ENCODE measurements at regions not wholly inside any gene's neighbourhood (a gene's known extent, or its start where the extent isn't known, plus 50 kb on each side); places are given as distances from the start of the nearest gene placed in this dataset.

DNA sequence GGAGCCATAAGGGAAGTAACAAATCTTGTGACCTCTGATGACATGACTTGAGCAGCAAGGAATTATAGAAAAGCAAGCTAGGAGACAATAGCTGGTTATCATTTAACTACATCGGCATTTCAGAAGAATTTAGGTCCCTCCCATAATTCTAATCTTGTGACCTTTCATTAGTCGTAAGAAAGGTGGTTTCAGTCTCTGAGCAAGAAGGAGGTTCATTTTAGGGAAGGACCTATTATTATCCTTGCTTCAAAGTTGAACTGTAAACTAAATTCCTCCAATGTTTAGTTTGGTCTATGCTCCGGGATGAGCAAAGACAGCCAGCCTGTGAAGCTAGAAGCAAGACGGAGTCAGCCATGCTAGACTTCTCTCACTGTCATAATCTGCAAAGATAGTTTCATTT, 159.6 kb downstream of the SLC16A9 start:
- DNase-seq: no peak

DNA sequence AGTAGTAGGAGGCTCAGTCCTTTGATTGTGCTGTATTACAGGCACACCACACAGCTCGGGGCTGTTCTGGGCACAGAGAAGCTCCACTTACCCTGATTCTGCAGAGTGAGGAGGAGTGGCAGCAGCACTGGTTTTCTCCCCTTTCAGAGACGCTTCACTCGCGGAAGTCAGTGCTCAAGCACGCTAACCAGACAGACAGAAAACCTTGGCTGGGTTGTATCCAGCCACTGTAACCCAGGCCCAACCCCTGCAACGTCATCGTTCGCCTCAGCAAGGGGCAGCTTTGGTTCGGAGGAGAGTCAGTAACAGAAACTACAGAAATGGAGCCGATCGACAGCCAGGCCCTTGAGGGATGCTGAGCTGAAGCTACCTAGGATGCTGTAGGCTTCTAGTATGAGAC, 171.0 kb downstream of the SLC16A9 start:
- no peak for DNase-seq

DNA sequence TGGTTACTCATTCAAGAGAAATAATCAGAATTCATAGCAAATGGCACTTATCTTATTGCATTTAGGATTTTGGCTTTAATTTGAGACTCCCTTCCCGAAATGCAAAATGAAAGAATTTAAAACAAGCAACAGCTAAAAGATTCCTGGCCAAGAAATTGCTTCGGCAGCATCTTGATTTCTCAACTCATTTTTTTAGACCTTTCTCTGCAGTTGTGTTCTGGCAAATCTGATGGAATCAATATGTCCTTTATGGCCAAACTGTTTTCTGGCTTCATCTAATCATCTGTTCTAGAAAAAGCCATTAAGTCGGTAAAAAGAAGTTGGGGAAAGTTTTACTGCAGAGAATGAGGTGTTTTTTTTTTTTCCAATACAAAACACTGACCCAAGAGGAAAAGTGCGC, 172.1 kb downstream of the SLC16A9 start:
- no peak for DNase-seq

DNA sequence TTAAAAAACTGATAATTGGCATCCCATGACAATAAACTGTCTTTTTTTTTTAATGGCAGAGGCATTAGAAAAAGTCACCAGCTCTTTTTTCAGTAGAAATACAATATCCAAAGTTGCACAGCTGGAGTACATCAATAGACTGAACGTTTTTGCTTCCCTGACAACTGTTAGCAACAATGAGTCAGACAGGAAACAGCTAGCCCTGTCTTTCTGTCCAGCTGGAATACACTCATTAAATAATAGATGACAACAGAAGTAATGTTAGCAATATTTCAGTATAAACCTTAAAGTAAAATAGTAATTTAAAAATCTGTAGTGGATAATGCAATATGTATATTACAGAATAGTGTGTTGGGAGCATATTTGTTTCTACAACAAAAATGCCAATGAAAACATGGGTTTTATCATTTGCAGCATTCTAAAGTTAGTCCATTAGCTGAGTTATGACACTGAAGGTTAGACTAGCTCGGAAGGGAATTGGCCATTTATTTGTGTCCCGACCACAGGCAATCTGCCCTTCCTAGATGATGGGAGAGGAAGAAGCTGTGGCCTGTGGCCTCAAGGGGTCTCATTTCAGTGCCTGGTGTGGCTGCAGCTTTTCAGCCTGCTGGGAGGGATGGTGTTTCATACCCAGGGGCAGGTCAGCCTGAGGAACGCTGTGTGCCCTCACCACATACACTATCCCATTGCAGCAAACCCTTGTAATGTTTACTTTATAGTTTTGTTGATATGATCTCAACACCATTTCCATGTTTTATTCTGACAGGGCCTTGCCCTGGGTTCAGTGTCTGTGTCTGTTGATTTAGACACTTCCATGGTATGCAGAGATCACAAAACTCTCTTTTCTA, 173.3 kb downstream of the SLC16A9 start:
- no peak for DNase-seq

DNA sequence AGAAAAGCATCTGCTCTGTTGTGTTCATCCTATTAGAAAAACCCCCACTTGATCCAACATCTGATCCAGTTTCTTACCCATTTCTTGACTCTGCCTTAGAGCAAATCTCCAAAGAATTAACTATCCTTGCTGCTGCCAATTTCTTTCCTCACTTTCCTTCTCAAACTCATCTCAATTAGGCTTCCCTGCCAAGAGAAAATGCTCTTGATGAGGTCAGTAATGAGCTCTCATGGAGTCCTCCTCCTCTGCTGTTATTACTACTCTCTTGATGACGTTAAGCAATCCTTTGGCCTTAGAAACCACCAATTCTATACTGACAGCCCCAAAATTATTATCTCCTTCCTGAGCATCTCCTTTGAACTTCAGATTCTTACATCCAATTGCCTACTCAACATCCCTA, 162.0 kb upstream of the FAM13C start:
- DNase-seq: no peak

DNA sequence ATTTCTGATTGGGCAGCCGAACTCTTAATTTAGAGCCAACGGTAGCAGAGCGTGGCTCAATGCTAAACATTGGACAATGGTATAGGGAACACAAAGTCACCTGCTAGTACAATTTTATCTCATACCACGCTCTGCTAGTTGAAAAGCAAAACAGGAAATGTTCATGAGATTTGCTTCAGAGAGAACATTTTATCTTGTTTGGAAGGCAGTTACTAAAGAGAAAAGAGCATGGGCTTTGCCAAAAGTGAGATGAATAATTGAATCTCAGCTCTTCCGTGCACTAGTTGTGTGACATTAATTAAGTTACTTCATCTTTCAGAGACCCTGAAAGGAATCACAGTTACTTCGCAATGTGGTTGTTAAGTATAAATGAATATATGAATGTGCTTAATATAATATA, 161.5 kb upstream of the FAM13C start:
- no peak for DNase-seq

DNA sequence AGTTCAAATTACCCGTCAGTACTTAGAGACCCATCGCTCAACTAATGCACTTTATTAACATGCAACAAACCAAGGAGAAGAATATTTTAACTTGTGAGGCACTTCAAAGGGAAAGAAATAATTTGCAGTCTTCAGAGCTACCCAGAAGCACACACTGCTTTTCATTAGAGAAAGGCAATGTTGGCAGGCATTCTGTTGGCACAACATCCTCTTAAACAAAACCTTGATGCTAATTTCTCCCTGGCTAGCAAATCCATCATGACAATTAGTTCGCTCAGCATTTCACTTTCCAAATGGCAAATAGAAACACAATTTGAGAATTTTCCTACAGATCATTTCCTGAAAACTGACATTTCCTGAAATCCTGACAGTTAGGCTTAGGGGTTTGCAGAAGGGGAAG, 155.6 kb upstream of the FAM13C start:
- DNase-seq: no peak

DNA sequence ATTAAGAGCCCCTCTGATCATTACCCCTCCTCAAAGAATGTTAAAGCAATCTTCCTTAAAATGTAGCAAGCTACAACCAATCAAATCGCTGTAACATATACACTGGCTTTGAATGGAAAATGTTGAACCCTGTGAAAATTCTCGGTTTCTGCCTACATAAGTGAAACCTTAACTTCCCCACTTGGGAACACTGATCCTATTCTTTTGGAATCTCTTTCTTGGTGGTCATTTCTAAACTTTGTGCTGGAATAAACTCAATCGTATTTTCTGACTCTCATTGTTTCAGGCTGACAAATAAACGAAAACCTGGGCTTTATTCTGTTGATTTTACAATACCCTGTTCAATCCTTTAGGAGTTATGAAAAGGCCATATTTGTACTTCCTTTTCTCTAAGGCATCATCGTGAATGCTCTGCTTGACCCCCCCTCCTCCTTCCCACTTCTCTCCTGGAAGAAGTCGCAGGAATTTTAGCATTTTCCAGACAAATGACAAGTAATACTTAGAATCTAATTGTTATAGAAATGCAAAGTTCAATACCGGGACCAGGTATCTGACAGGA, 155.1 kb upstream of the FAM13C start:
- DNase-seq: no peak

DNA sequence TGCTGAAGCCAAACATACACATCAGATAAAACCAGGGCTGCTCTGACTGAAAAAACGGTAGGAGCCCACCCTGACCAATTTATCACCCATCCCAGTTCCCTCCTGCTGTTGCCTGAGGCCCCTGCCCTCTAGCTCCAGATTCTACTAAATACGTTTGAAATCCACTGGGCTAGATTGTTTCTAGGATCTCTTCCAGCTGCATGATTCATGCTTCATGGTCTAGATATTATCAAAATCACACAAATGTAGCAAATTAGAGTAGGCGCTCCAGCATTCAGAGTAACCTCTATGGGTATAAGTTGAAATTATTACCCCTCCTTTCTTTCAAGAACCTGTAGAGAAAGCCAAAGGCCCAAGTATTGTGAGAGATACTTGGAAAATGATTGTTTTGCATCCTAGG, 151.2 kb upstream of the FAM13C start:
- DNase-seq: no peak

DNA sequence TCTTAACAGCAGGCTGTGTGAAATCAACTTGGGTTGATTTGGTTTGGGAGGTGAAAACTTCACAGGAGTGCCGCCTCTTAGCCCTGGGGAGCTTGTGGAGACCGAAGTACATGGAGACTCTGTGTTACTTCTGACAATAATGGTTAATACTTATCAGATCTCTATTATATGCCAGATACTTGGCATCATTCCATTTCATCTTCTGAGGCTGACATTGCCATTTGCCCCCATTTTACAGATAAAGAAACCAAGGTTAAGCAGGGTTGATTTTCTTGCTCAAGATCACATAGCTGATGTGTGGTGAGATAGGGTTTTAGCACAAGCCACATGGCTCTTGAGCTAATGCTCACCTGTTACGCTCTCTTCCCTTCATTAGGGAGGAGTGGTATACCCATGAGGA, 150.6 kb upstream of the FAM13C start:
- no peak for DNase-seq

DNA sequence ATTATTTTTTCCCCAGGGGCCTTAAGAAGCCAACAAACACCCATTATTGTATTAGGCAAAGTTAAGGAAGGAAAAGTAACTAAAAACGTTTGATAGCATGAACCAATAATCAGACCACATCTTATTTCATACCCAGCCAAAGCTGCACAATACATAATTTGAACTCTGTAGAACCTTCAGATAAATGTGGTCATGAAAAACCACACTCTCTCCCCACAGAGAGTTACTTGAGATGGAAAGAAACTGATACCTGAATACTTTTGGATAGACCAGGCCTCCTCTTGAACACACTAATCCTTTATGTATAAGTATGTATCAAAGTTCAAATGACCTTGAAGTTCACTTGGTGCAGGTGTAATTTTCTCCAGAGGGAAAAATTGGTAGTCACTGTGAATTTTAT, 146.6 kb upstream of the FAM13C start:
- no peak for DNase-seq

DNA sequence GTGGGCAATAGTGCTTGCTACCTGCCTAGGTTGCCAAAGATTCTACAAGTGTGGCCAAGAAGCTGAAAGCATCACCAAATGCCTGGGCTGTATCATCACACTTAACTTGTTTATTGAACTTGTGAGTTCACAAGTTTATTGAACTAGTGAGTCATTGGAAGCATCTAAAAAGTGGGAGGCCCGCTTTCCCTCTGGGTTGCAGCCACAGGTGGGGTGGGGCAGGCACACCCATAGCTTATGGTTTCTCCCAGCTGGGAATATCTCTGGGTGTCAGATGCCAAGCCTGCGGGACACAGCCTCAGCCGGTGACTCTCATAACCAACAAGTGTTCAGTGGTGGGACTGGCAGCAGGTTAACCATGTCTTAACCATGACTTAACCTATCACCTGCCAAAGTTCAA, 145.9 kb upstream of the FAM13C start:
- no peak for DNase-seq

DNA sequence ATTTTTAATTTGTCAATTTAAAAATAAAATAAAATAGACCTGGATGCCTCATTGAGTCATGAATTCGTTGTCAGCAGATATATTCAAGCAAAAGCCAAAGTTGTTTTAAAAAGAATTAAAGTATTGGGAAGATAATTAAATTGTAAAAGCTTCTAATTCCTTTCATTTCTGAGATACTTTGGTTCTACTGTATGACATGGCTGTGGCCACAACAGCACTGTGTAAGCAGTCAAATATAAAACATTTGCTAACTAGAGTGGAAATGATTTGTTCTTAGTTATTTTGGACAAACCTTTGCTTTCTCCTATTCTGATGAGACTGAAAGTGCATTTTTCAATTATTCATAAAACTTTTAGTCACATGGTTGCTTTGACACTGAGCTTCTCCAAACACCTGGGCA, 143.6 kb upstream of the FAM13C start:
- DNase-seq: no peak

DNA sequence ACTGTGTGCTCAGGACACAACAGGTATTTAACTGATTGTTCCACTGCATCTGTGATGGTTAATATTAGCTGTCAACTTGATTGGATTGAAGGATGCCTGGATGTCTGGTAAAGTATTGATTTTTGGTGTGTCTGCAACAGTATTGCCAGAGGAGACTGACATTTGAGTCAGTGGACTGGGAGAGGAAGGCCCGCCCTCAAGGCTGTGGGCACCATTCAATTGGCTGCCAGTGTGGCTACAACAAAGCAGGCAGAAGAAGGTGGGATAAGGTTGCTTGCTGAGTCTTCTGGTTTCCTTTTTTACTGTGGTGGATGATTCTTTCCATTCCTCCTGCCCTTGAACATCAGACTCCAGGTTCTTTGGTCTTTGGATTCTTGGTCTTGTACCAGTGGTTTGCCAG, 137.1 kb upstream of the FAM13C start:
- no peak for DNase-seq

DNA sequence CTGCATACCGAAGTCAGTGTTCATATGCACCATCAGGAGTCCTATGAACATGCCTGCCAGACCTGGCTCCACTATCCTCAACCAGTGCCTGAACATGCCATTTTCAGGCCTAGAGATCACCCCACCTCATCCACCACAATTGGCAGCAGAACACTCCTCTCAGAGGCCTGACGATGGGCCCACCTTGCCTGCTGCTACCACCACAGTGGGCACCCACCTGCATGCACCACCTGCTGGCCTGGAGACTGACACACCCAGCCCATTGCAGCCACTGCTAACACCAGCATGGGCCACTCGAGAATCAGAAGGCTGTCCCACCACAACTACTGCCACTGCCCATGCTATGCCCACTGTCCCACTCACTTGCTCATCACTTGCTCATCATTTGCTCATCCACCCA, 130.7 kb upstream of the FAM13C start:
- DNase-seq: no peak

DNA sequence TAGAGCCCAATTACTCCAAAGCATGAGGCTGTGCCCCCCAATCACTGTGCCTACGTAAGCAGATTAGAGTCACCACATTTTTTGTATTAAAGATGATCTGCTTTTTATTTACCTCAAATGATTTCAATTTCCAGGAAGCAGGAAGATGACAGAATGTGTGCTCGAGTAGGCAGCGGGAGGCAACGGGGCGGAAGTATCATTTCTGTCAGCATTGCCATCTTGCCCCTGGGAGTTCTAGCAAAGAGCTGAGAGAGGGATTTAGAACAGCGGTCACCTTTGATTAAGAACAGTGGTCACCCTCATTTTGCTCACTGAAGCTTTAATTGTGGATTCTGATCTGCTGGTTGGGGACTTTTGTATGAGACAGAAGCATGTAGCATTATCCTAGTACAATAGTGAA, 117.1 kb upstream of the FAM13C start:
- DNase-seq: no peak

DNA sequence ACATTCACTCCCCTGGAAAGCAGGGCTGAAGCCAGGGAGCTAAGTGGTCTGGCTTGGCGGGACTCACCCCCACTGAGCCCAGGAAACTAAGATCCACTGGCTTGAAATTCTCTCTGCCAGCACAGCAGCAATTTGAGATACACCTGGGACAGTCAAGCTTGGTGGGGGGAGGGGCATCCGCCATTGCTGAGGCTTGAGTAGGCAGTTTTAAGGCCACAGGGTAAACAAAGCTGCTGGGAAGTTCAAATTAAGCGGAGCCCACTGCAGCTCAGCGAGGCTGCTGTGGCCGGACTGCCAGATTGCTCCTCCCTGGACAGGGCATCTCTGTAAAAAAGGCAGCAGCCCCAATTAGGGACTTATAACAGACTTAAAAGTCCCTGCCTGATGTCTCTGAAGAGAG, 108.2 kb upstream of the FAM13C start:
- DNase-seq: no peak

DNA sequence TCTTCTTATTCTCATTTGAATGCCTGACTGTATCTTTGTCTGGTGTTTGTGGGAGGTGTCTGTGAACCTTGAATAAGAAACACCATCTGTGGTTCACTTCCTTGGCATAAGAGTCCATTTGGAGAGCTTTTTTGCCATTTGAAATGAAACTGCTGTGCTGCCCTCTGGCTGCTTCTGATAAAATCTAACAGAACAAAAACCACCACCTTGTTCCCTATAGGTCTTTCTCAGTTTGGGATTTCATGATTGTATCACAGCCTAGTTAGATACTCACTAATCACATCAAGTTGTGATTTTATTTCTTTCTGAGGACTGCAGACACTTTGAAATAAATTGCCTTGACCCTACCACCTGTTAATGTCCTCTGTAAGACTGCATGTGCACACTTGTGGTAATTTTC, 102.7 kb upstream of the FAM13C start:
- DNase-seq: no peak

DNA sequence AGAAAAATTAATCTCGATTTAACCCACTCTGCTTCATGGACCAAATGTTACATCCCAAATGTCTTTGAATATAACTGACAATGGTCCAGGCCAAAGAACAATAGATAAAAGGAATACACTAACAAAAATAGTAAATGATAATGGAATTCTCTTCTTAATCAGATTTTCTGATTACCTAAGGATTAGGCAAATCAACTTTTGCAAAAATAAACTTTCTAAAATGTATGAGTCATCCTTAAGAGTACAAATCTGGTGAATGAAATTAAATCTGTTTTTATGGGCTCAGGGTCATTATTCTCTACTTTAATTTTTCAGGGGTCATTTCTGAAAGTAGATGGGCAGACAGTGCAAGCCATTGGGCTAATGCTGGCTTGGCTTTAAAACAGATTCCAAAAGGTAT, 102.1 kb upstream of the FAM13C start:
- no peak for DNase-seq

DNA sequence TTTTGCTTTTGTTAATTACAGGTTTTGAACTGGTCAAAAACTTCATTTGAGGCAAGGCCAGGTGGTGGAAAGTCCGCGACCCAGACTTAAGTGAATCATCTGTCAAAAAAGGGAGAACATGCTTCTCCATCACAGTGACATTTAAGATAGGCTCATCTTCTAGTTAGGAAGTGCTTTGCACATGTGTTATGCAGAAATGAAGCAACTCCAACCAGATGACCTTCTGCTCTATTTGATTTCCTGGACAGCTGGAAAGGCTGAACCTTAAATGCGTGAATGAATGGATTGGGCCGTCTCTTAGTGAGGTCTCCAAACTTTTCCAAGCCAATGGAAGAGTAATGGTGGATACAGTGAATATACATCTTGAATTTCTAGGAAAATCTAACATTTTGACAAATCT, 101.6 kb upstream of the FAM13C start:
- no peak for DNase-seq

DNA sequence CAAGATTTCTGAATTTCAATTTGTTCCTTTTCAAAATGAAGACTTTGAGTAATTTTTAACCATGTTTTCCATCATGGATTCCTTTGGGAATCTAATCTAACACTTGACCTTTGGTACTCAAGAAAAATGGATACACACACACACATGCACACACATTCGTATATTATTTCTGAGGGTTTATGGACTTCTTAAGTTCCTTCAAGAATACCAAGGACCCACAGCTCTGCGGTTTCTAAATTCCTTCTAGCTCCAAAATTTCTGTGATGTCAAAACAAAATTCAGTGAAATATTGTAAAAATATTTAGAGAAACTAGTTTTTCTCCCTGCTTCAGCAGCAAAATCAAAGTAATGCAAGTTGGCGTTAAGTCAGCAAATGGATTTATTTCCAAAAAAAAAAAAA, 98.3 kb upstream of the FAM13C start:
- no peak for DNase-seq

DNA sequence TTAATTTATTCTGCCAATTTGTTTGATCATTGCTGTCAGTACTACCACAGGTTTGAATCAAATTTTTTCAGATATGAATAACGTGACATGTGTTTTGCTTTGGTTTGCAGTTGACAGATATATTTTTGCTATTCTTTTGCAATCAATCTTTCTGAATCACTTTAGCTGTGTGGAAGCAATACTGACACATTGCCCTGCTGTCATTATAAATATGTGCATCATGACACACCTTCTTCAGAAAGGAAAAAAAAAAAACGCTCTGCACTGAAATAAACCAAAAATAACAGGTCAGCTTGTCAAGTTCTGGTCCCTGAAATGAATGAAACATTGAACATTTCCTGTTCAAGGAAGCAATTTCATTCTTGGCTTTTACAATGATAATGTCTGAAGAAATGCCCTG, 93.8 kb upstream of the FAM13C start:
- no peak for DNase-seq

DNA sequence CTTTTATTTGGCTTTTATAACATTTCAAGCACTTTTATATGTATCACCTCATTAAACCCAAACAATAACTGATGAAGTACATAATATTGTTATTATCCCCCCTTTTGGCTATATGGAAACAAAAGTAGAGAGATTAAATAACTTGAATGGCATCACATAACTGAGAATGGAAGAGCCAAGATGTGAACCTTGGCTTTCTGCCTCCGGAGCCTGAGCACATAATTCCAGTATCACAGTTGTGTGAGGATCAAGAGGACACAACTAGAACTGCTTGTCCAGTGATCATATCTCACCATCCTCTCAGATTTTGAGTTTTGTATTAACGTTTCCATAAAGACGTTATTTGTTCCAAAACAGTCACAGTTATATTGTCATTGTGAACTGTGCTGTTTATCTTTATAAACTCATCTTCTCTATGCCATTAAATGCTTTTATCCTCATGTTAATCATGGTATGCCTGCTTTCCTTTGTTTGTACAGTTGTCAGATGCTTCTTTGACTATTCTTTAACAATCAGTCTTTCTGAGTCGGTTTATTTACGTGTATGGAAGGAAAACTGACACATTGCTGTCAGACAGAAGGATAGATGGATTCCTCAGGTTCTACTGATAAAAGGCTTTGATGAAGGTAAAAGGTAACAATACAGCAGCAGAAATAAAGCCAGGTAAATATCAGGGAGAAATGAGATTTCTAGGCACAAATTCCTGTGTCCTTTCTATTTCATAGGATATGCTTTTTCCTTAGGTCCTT, 92.0 kb upstream of the FAM13C start:
- no peak for DNase-seq

DNA sequence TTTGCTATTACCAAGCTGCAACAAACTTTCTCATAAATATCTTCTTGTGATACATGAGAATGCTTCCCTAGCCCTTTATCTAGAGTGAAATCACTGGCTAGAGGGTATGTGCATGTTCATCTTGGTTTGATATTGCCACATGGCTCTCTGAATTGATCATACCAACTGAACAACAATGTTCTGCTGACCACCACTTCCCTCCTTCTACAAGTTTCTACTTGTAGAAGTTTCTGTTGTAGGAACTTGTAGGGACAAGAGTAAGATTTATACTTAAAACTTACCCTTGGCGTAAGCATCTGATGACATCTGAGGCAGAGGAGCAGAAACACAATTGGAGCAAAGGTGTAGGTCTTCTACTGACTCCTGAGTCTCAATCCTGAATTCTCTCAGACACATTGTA, 86.3 kb upstream of the FAM13C start:
- no peak for DNase-seq
